ENCODE measurements at regions not wholly inside any gene's neighbourhood (a gene's known extent, or its start where the extent isn't known, plus 50 kb on each side); places are given as distances from the start of the nearest gene placed in this dataset.

DNA sequence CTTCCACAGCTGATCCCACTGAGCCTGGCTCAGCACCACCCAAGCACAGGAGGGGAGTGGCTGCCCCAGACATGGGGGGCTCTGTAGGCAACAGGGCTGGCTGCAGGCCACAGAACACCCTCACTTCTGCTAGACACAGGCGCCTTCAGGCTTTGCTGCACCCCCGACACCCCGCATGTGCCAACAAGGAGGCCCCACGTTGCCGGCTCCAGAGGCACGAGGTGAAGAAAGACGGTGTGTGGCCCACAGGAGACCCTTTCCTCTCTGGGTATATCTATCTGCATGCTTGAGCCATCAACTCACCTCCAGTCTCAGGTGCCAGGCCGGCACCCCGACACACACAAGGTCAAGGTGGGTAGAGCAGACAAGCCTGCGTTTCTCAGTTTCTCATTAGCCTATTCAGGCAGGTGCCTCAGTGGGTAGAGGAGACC, 158.3 kb downstream of the DLL1 start:
- Histone ChIP-seq H2BK15ac (ENCODE audit: low read depth, poor library complexity, severe bottlenecking) (no peak overlapping the region), H3K9ac (ENCODE audit: low read length) (no peak overlapping the region), H3K9me3 (ENCODE audit: control insufficient read depth, low read length) (no peaks in the 10 kb centered on the region), H3K18ac (ENCODE audit: low read depth in 1 of 2, low read length in 2 of 2) (no peak overlapping the region), H3K79me1 (replicated peaks; ENCODE audit: low read length, poor library complexity, severe bottlenecking) (no peaks in the 10 kb centered on the region), H3K23ac (ENCODE audit: low read length in 2 of 2) (no peak overlapping the region), H3K4me1 (ENCODE audit: control insufficient read depth, insufficient read depth, low read depth, low read length) (no peaks in the 10 kb centered on the region), H3K14ac (ENCODE audit: low read length in 2 of 2) (no peak overlapping the region), H3K36me3 (ENCODE audit: control insufficient read depth in 1 of 2, insufficient read depth in 2 of 2, low read depth in 1 of 2, low read length in 2 of 2) (peaks cover 0 to 5% of the 10 kb centered on the region in 2 experiments), H2BK12ac (ENCODE audit: low read length in 2 of 2) (no peak overlapping the region), H3K4me3 (ENCODE audit: insufficient read depth in 1 of 2, low read depth in 1 of 2, low read length in 2 of 2) (no peak overlapping the region), H4K8ac (ENCODE audit: low read length) (no peak overlapping the region), H4K91ac (ENCODE audit: low read length) (no peak overlapping the region), H2BK5ac (ENCODE audit: low read depth, low read length, poor library complexity, severe bottlenecking) (no peak overlapping the region), H2BK120ac (ENCODE audit: low read depth, low read length) (no peak overlapping the region), H3K27me3 (ENCODE audit: control insufficient read depth in 1 of 2, insufficient read depth in 1 of 2, low read length in 2 of 2) (no peaks in the 10 kb centered on the region), H3K4me2 (ENCODE audit: low read length, poor library complexity, severe bottlenecking) (no peak overlapping the region), H3K27ac (ENCODE audit: low read length, poor library complexity, severe bottlenecking) (no peak overlapping the region), H3K4ac (ENCODE audit: low read depth in 1 of 2, low read length in 2 of 2) (no peak overlapping the region), H2AK5ac (ENCODE audit: low read length, severe bottlenecking) (no peak overlapping the region), H2AFZ (ENCODE audit: low read depth, low read length) (no peak overlapping the region)
- DNase-seq = no peak
- WGBS = 90% methylated on average over 10 of the region's 10 CpGs

DNA sequence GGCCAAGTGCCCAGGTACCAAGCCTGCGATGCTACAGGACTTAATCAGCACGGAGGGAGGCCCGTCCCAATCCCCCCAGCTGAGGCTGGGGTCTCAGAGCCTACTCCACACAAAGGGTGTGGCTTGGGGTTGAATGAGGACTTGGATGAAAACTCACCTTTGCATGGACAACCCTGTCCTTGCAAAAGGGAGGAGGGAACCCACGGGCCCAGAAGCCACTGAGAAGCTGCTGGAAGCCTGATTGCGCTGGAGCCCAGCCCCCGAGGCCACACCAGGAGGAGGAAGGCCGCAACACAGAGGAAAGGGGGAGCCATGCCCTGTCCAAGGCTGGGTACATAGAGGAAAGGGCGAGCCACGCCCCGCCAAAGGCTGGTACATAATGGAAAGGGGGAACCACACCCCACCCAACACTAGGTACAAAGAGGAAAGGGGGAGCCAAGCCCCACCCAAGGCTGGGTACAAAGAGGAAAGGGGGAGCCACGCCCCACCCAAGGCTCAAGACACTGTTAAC, 158.8 kb downstream of the DLL1 start:
- Histone ChIP-seq H2AK5ac (ENCODE audit: low read length, severe bottlenecking) (no peak overlapping the region), H2BK15ac (ENCODE audit: low read depth, poor library complexity, severe bottlenecking) (no peak overlapping the region), H3K27ac (ENCODE audit: low read length, poor library complexity, severe bottlenecking) (no peak overlapping the region), H3K4me2 (ENCODE audit: low read length, poor library complexity, severe bottlenecking) (no peak overlapping the region), H3K14ac (ENCODE audit: low read length in 2 of 2) (no peak overlapping the region), H3K4me3 (ENCODE audit: insufficient read depth in 1 of 2, low read depth in 1 of 2, low read length in 2 of 2) (no peak overlapping the region), H3K18ac (ENCODE audit: low read depth in 1 of 2, low read length in 2 of 2) (no peak overlapping the region), H3K4ac (ENCODE audit: low read depth in 1 of 2, low read length in 2 of 2) (no peak overlapping the region), H3K4me1 (ENCODE audit: control insufficient read depth, insufficient read depth, low read depth, low read length) (no peaks in the 10 kb centered on the region), H3K79me1 (replicated peaks; ENCODE audit: low read length, poor library complexity, severe bottlenecking) (no peaks in the 10 kb centered on the region), H3K9me3 (ENCODE audit: control insufficient read depth, low read length) (no peaks in the 10 kb centered on the region), H3K36me3 (ENCODE audit: control insufficient read depth in 1 of 2, insufficient read depth in 2 of 2, low read depth in 1 of 2, low read length in 2 of 2) (peaks cover 0 to 5% of the 10 kb centered on the region in 2 experiments), H2BK12ac (ENCODE audit: low read length in 2 of 2) (no peak overlapping the region), H4K91ac (ENCODE audit: low read length) (no peak overlapping the region), H2BK120ac (ENCODE audit: low read depth, low read length) (no peak overlapping the region), H3K23ac (ENCODE audit: low read length in 2 of 2) (no peak overlapping the region), H4K8ac (ENCODE audit: low read length) (no peak overlapping the region), H3K9ac (ENCODE audit: low read length) (no peak overlapping the region), H2BK5ac (ENCODE audit: low read depth, low read length, poor library complexity, severe bottlenecking) (no peak overlapping the region), H2AFZ (ENCODE audit: low read depth, low read length) (no peak overlapping the region), H3K27me3 (ENCODE audit: control insufficient read depth in 1 of 2, insufficient read depth in 1 of 2, low read length in 2 of 2) (no peaks in the 10 kb centered on the region)
- 80% methylated on average over 11 of the region's 11 CpGs for WGBS
- no peak for DNase-seq

DNA sequence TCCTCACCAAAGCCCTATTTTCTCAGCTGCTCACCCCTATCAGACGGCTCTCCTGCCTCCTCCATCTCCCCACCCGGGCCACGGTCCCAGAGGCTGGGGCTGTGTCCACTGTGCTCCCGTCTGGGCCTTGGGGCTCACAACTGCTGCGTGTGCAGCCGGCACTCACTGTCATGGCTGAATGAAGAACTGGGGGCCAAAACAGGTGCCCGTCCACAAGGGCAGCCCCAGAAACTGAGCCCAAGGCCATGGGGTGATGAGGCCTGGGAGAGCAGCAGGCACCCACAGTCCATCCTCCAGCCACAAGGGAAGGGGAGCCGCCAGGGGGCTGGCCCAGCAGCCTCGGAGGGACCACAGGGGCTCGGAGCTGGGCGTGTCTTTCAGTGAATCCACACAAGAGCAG, 159.5 kb downstream of the DLL1 start:
- no peak overlapping the region for H3K27ac ChIP-seq (ENCODE audit: low read length, poor library complexity, severe bottlenecking)
- H3K4me3 ChIP-seq (ENCODE audit: insufficient read depth in 1 of 2, low read depth in 1 of 2, low read length in 2 of 2) = no peak overlapping the region
- no peaks in the 10 kb centered on the region for H3K4me1 ChIP-seq (ENCODE audit: control insufficient read depth, insufficient read depth, low read depth, low read length)
- H3K9ac ChIP-seq (ENCODE audit: low read length) = no peak overlapping the region
- no peak overlapping the region for H2AK5ac ChIP-seq (ENCODE audit: low read length, severe bottlenecking)
- no peak overlapping the region for H3K18ac ChIP-seq (ENCODE audit: low read depth in 1 of 2, low read length in 2 of 2)
- H2BK120ac ChIP-seq (ENCODE audit: low read depth, low read length) = no peak overlapping the region
- H3K4ac ChIP-seq (ENCODE audit: low read depth in 1 of 2, low read length in 2 of 2) = no peak overlapping the region
- H3K79me1 ChIP-seq (replicated peaks; ENCODE audit: low read length, poor library complexity, severe bottlenecking) = no peaks in the 10 kb centered on the region
- H3K4me2 ChIP-seq (ENCODE audit: low read length, poor library complexity, severe bottlenecking) = no peak overlapping the region
- H4K91ac ChIP-seq (ENCODE audit: low read length) = no peak overlapping the region
- no peak overlapping the region for H2BK12ac ChIP-seq (ENCODE audit: low read length in 2 of 2)
- no peak overlapping the region for H3K14ac ChIP-seq (ENCODE audit: low read length in 2 of 2)
- no peaks in the 10 kb centered on the region for H3K9me3 ChIP-seq (ENCODE audit: control insufficient read depth, low read length)
- no peak overlapping the region for H4K8ac ChIP-seq (ENCODE audit: low read length)
- no peak overlapping the region for H2AFZ ChIP-seq (ENCODE audit: low read depth, low read length)
- H2BK5ac ChIP-seq (ENCODE audit: low read depth, low read length, poor library complexity, severe bottlenecking) = no peak overlapping the region
- H2BK15ac ChIP-seq (ENCODE audit: low read depth, poor library complexity, severe bottlenecking) = no peak overlapping the region
- no peaks in the 10 kb centered on the region for H3K27me3 ChIP-seq (ENCODE audit: control insufficient read depth in 1 of 2, insufficient read depth in 1 of 2, low read length in 2 of 2)
- H3K23ac ChIP-seq (ENCODE audit: low read length in 2 of 2) = no peak overlapping the region
- H3K36me3 ChIP-seq (ENCODE audit: control insufficient read depth in 1 of 2, insufficient read depth in 2 of 2, low read depth in 1 of 2, low read length in 2 of 2) = no peaks in the 10 kb centered on the region
- WGBS = 83% methylated on average over 7 of the region's 11 CpGs
- no peak for DNase-seq

DNA sequence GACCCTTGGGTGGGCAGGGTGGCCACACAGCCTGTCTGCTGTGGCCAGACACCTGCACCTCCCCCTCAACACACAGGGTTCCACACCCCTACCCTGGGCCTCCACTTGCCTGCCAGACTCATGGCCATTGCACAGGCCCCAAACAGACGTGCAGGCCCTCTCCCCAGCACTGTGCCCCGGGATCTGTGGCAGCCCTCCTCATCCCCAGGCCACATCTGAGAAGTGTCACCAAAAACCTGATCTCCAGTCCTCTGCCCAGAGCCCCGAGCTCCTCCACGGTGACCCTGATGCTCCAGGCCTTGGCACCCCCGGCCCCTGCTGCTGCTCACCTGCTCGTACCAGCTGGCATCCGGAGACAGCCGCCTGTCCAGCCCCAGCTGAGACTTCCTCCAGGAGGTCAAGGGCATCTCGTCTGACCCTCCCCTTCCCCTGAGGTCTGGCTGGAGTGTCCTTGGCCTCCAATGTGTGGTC, 160.1 kb downstream of the DLL1 start:
- DNase-seq = no peak
- Histone ChIP-seq H3K23ac (ENCODE audit: low read length in 2 of 2) (no peak overlapping the region), H3K14ac (ENCODE audit: low read length in 2 of 2) (no peak overlapping the region), H3K79me1 (replicated peaks; ENCODE audit: low read length, poor library complexity, severe bottlenecking) (no peaks in the 10 kb centered on the region), H2BK5ac (ENCODE audit: low read depth, low read length, poor library complexity, severe bottlenecking) (no peak overlapping the region), H3K9ac (ENCODE audit: low read length) (no peak overlapping the region), H3K9me3 (ENCODE audit: control insufficient read depth, low read length) (no peaks in the 10 kb centered on the region), H2AFZ (ENCODE audit: low read depth, low read length) (no peak overlapping the region), H2BK12ac (ENCODE audit: low read length in 2 of 2) (no peak overlapping the region), H4K91ac (ENCODE audit: low read length) (no peak overlapping the region), H3K4me2 (ENCODE audit: low read length, poor library complexity, severe bottlenecking) (no peak overlapping the region), H3K4me3 (ENCODE audit: insufficient read depth in 1 of 2, low read depth in 1 of 2, low read length in 2 of 2) (peak overlapping the region in 1 of 2 experiments; percentile 14), H3K27me3 (ENCODE audit: control insufficient read depth in 1 of 2, insufficient read depth in 1 of 2, low read length in 2 of 2) (no peaks in the 10 kb centered on the region), H3K36me3 (ENCODE audit: control insufficient read depth in 1 of 2, insufficient read depth in 2 of 2, low read depth in 1 of 2, low read length in 2 of 2) (no peaks in the 10 kb centered on the region), H2BK120ac (ENCODE audit: low read depth, low read length) (no peak overlapping the region), H3K18ac (ENCODE audit: low read depth in 1 of 2, low read length in 2 of 2) (no peak overlapping the region), H3K27ac (ENCODE audit: low read length, poor library complexity, severe bottlenecking) (no peak overlapping the region), H3K4ac (ENCODE audit: low read depth in 1 of 2, low read length in 2 of 2) (no peak overlapping the region), H2AK5ac (ENCODE audit: low read length, severe bottlenecking) (no peak overlapping the region), H4K8ac (ENCODE audit: low read length) (no peak overlapping the region), H3K4me1 (ENCODE audit: control insufficient read depth, insufficient read depth, low read depth, low read length) (no peaks in the 10 kb centered on the region), H2BK15ac (ENCODE audit: low read depth, poor library complexity, severe bottlenecking) (no peak overlapping the region)
- 64% methylated on average over 9 of the region's 9 CpGs for WGBS

Measured in mesenchymal stem cell (in vitro differentiated cells and primary cell).